ENCODE measurements at regions not wholly inside any gene's neighbourhood (a gene's known extent, or its start where the extent isn't known, plus 50 kb on each side); places are given as distances from the start of the nearest gene placed in this dataset.

- TF ChIP-seq TAF1 (IDR thresholded peaks at IDR 0.05; ENCODE audit: low read depth) (no peak), RAD21 (IDR thresholded peaks at IDR 0.05; ENCODE audit: low read depth) (no peak), ZBTB7A (IDR thresholded peaks at IDR 0.05; ENCODE audit: low read depth) (no peak), FOXM1 (IDR thresholded peaks at IDR 0.05; ENCODE audit: borderline replicate concordance, low read depth) (no peak), MAX (IDR thresholded peaks at IDR 0.05) (no peak), YY1 (IDR thresholded peaks at IDR 0.05; ENCODE audit: low read depth) (no peak), EP300 (IDR thresholded peaks at IDR 0.05; ENCODE audit: borderline replicate concordance) (no peak), NFIC (IDR thresholded peaks at IDR 0.05) (no peak), REST (IDR thresholded peaks at IDR 0.05; ENCODE audit: low read depth) (no peak), USF1 (IDR thresholded peaks at IDR 0.05) (no peak)
These were observed 95.1 kb upstream of the CCDC71L start for GRCh38 chr7:106756071-106756470.

All from Ishikawa (cell line).